A172 (cell line): ENCODE measurements at regions not wholly inside any gene's neighbourhood (a gene's known extent, or its start where the extent isn't known, plus 50 kb on each side); places are given as distances from the start of the nearest gene placed in this dataset.

Experiments
- DNase-seq: peaks from one replicate; pipeline ENCODE4 v3.0.0-alpha.2; 2015; ENCODE audit warnings: low spot score

- DNase-seq = no peak
These were observed 88.1 kb downstream of the TMEM30B start for GRCh38 chr14:61192989-61193388.

- DNase-seq = no peak
These were observed 89.4 kb downstream of the TMEM30B start for GRCh38 chr14:61191733-61192132.

DNA sequence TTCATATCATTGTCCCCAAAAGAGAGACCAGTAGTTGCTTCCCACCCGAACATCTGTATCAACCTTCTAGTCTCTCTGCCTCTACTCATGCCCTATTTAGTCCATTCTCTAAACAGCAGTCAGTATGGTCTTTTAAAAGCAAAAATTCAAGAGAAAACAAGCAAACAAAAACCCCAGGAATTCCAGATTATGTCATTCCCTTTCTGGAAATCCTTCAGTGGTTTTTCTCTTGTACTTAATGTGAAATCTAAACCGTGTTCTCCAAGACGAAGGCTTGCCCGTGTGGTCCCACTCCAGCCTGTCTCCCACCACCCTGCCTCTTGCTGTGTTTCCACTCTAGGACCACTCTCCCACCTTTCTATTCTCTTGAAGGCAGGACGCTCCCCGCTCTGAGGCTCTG, 90.8 kb downstream of the TMEM30B start:
- no peak for DNase-seq

GRCh38 chr14:61188978-61189808, 91.9 kb downstream of the TMEM30B start:
- DNase-seq = no peak

DNA sequence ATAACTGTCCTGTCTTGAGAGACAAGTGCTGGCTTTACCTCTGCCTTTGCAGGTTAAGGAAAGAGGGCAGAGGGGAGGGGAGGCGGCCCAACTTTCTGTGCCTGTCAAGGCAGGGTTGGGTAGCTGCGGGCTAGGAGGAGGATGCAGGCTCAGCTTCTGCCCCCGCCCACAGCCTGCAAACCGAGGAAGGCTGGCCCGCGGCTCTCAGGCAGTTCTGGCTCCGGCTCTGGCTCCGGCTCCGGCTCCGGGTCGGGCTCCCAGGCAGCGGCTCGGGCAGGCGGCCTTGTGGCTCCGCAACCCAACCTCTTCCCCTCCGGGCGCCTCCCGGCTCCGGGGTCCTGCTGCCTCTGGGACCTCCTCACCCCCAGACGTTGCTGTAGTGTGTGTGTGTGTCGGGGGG, 92.9 kb downstream of the TMEM30B start:
- no peak for DNase-seq

- no peak for DNase-seq
These were observed 93.8 kb downstream of the TMEM30B start for GRCh38 chr14:61187196-61187905.

GRCh38 chr14:61186341-61187195, 94.6 kb downstream of the TMEM30B start:
- DNase-seq = no peak

DNA sequence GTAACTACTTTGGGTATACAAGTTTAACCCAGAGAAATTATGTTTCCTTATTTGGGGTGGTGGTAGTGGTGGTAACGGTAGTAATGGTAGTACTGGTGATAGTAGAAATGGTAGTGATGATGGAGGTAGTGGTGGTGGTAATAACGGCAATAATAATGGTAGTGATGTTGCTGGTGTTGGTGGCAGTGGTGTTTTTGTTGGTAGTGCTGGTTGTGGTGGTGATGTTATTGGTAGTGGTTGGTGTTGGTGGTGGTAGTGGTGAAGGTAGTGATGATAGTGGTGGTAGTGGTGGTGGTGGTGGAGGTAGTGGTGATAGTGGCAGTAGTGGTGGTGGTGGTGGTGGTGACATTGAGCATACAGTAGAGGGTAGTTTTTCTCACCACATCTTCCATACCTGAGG, 95.6 kb downstream of the TMEM30B start:
- DNase-seq = no peak

DNA sequence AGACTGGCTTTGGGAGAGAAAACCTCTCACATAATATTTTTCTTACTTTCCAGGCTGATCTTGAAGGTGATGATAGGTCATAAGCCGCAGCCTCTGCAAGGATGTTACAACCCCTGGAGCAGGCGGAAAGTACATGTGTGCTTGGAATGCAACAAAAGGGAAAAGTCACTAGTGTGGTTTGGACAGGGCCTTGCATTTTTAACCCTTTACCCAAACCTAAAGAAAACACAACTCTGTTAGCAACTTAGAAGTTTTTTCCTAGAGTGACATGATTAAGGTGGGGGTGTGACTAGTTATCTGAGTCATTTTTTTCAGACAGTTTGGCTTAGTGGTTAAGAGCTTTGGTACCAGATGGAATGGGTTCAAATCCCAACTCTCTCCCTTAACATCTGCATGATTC, 97.0 kb downstream of the TMEM30B start:
- DNase-seq = peak; percentile 70

DNA sequence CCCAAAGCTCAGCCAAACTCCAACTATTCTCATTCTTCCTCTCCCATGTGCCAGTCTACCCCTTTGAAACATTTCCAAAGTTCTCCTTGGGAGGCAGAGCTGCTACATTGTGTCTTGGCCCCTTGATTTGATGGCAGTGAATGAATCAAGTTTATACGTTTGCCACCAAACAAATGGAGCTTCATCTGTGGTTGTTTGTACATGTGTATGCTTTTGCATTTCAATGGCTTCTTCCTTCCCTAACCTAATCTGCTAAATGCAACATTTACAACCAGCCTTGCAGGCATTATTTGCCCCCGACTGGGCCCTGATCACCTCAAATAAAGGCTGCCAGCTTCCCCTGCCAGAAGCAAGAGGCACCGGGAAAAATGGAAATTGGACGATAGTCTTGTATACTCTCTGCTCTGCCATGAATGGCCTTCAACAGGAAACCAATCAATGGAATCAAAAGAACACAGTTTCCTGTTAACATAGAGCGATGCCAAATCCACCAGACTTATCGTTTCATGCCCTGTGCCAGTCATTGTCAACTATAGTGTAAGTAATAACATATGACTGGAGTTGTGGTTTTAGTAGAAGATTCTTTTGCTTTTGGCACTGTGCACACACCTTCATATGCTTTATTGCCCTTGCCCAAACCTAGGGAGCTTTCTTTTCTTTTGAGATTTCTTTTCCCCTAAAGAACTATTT, 97.8 kb downstream of the TMEM30B start:
- no peak for DNase-seq

DNA sequence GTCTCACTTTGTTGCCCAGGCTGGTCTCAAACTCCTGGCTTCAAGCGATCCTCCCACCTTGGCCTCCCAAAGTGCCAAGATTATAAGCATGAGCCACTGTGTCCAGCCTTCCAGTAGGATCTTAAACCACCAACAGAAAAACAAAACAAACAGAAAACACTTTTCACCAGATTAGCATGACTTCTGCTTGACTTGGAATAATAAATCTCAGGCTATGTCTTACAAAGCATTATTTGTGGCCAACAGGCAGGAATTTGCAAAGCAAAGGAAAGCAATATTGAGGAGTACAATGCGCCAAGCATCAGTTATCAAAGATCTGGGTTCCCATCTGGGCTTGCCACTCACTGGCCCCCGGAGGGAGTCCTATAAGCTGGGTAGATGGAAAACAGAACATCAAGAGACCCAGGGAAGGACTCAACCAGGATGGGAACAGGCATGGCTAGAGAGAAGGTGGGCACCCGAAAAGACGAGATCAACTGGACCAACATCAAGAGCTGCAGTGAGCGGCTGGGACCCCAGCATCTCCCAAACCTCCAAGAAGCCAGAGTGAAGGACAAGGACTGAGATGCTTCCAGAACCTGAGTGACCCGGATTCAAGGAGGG, 101.2 kb downstream of the TMEM30B start:
- peak; percentile 30 for DNase-seq

DNA sequence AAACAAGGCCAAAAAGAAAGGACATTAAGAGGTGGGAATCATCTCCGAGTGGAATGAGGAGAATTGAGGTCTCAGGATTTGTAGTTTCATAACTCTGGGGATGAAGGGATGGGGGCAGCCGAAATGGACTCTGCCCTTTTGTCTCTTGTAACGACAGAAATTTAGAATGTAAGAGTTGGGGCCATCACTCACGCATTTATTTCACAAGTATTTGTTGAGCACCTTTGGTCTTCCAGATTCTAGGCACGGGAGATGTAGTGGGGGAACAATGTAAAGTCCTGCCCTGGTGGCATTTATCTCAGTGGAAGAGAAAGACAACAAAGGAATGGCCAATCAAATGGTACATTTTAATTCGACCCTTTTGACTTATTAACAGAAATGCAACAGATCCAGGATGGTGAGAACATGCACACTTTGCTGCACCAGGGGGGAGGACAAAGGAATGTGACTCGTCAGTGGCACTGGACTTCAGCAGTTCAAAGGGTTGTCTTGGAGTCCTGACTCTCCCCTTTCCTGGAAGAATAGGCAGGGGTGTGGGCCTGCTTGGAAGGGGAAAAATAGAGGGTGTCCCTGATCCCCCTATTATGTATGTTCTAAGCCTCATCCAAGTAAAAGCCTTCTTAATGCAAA, 102.0 kb downstream of the TMEM30B start:
- DNase-seq = peak; percentile 62

DNA sequence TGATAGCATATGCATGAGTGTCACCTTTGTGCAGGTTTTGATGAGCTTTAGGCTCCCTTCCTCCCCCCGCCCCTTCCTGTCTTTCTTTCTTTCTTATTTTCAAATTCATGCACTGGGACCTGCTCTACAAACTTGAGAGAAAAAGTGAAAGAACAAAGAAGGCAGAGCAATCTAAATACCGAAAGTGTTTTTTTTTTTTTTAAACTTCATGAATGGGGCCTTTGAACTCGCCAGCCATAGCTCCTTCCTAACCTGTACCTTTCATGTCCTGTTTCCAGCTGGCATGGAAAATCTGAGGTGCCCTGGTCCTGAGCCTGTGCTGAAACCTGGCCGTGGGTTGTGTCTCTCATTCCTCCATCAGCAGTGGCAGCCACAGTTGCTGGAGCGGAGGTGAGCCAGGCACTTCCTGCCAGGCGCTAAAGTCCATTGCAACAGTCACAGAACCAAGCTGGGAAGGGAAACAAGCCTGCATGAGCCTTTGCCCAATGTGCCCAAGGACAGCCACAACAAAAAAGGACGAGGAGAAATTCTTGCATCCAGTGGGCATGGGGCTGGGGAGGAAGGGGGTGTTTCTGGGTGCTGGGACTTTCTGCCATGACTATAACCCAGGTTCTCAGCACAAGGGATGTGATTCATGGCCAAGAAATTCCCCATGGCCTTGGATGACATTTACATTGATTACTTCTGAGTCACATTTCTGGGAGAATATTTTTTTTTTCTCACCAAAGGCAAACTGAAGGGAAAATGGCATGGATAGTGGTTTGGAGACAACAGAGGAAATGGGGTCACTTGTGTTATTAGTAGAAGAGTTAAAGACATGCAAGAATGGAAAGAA, 102.7 kb downstream of the TMEM30B start:
- peak; percentile 94 for DNase-seq

- DNase-seq = peak; percentile 59
These were observed 103.6 kb downstream of the TMEM30B start for GRCh38 chr14:61177279-61178225.

DNA sequence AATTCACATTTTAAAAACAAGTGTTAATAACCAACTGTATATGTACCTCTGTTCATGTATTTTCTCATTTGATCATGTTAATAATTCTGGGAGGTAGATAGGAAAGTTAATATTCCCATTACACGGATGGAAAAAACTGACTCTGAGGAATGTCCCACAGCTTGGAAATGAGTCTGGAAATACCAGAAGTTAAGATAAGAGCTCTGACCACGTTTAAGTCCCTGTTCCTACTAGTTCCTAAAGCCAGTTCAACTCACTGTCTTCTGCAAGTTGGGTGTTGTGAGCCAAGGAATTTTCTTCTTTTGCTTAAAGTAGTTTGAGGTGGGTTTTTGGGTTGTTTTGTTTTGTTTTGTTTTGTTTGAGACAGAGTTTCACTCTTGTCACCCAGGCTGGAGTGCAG, 104.5 kb downstream of the TMEM30B start:
- DNase-seq = no peak

- DNase-seq = no peak
These were observed 106.2 kb downstream of the TMEM30B start for GRCh38 chr14:61174987-61175386.

GRCh38 chr14:61174441-61174891, 106.7 kb downstream of the TMEM30B start:
- no peak for DNase-seq

DNA sequence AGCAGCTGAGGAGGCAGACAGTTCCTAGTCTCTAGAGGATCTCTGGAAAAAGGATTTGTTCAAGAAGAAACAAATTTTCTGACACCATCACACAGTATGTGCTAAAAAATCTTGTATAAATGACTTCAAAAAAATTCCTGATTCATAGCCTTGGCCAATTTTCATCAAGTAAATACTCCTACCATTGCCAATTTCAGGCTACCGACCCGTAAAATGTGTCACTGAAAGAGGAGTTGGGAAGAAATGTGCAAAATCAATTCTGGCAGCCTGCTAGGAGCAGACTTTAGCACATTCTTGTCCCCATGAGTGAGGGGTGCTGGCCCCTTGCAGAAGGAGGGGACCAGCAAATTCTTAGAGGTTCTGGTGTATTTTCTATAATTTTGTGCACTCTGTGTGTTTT, 109.4 kb downstream of the TMEM30B start:
- DNase-seq = no peak

DNA sequence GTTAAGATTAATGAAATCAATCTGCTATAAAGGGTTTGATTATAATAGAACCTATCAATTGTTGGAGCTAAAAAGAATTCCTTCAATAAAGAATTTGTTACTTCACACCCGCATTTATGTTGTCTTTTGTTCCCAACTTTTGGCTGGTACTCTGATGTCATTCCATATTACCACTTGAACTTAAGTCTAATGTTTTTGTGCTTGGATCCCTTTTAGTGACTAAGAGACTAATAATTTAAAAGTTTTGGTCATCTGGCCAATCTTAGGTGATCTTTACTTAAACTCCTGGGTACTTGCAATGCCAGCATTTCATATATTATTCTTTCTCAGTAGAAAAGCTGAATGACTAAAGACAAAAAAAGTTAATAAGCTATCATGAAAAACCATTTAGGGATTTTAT, 113.0 kb downstream of the TMEM30B start:
- no peak for DNase-seq
